HCT116 (cell line): ENCODE measurements at regions not wholly inside any gene's neighbourhood (a gene's known extent, or its start where the extent isn't known, plus 50 kb on each side); places are given as distances from the start of the nearest gene placed in this dataset.

Experiments
- ATAC-seq: fragments of 200-7000 bp; cut with Tn5 transposase; 2 replicates; pipeline ENCODE4 v1.9.1; 2020; ENCODE audit warnings: mild to moderate bottlenecking, moderate library complexity
- BruUV-seq: library from RNA; stranded (reverse); fragments of 400-500 nt; replicated peaks from 2 replicates; lab custom pipeline; 2021; lab: Mats Ljungman, UMichigan
- CTCF ChIA-PET: fragments of 300-600 bp; sonication (Branson Sonifier 250); formaldehyde crosslinking; loops from one replicate; lab custom pipeline; 2021; ENCODE audit warnings: antibody characterized with exemption; lab: Charles Lee
- POLR2A ChIA-PET: fragments of 300-600, 350-600 bp; sonication (Branson Sonifier 250); formaldehyde crosslinking; loops from one replicate; lab custom pipeline; 2021; ENCODE audit warnings: antibody characterized with exemption; lab: Charles Lee
- RAD21 ChIA-PET, 2 experiments: fragments of 300-600 bp; sonication (Branson Sonifier 250); formaldehyde crosslinking; loops; one replicate each; lab custom pipeline; 2023; ENCODE audit warnings: low total read pairs in 2 of 2; ENCODE audit not compliant: uncharacterized antibody in 2 of 2, unreplicated experiment in 2 of 2, low non-redundant PET in 1 of 2; lab: Charles Lee
- DNase-seq: peaks from one replicate; pipeline ENCODE4 v3.0.0-alpha.2; 2010; ENCODE audit warnings: low read depth, low spot score
- H2AFZ ChIP-seq: fragments of 200-600 bp; shearing (Covaris generic), sonication (generic); 2 replicates; pipeline ENCODE4 v1.6.1; 2017; ENCODE audit warnings: low read depth, mixed run types, mixed read lengths, antibody characterized with exemption, low read length; ENCODE audit not compliant: poor library complexity, severe bottlenecking
- H3K27ac ChIP-seq: 2 replicates; pipeline ENCODE4 v1.5.1; 2012; ENCODE audit warnings: low read depth, low read length
- H3K27me3 ChIP-seq: fragments of 200-600 bp; sonication (generic); 2 replicates; pipeline ENCODE4 v1.6.1; 2016; ENCODE audit warnings: mixed run types, low read length, mixed read lengths; ENCODE audit not compliant: insufficient read depth
- H3K36me3 ChIP-seq, 2 experiments: fragments of 200-500 bp in 1 of 2; fragments of 200-600 bp in 1 of 2; sonication (Bioruptor generic) in 1 of 2; sonication (generic) in 1 of 2; 2 replicates each; pipeline versions ENCODE4 v1.5.1 to v1.6.1; 2014 to 2016; ENCODE audit warnings: low read length in 2 of 2, inconsistent platforms in 1 of 2, mixed read lengths in 1 of 2, mixed run types in 1 of 2; ENCODE audit not compliant: insufficient read depth in 2 of 2, control insufficient read depth in 1 of 2
- H3K4me1 ChIP-seq, 2 experiments: fragments of 200-600 bp in 1 of 2; sonication (generic) in 1 of 2; 2 replicates each; pipeline versions ENCODE4 v1.5.1 to v1.6.1; 2012 to 2017; ENCODE audit warnings: low read length in 2 of 2, inconsistent platforms in 1 of 2, mild to moderate bottlenecking in 1 of 2, mixed read lengths in 1 of 2, mixed run types in 1 of 2, moderate library complexity in 1 of 2; ENCODE audit not compliant: insufficient read depth in 2 of 2, control insufficient read depth in 1 of 2
- H3K4me2 ChIP-seq: fragments of 200-600 bp; sonication (generic); 2 replicates; pipeline ENCODE4 v1.6.1; 2017; ENCODE audit warnings: mixed run types, low read length, mixed read lengths
- H3K4me3 ChIP-seq, 2 experiments: fragments of 200-600 bp in 1 of 2; sonication (generic) in 1 of 2; replicated peaks in 1 of 2; 2 replicates each; pipeline ENCODE4 v1.5.1; 2011 to 2016; ENCODE audit warnings: low read length in 2 of 2, control low read depth in 1 of 2, low read depth in 1 of 2, mild to moderate bottlenecking in 1 of 2, mixed read lengths in 1 of 2, mixed run types in 1 of 2
- H3K79me2 ChIP-seq: fragments of 200-600 bp; sonication (generic); 2 replicates; pipeline ENCODE4 v1.6.1; 2017; ENCODE audit warnings: mild to moderate bottlenecking, mixed run types, low read length, moderate library complexity, mixed read lengths; ENCODE audit not compliant: insufficient read depth
- H3K9ac ChIP-seq: fragments of 200-600 bp; sonication (generic); 2 replicates; pipeline ENCODE4 v1.6.1; 2016; ENCODE audit warnings: low read length, mixed read lengths
- H3K9me2 ChIP-seq: fragments of 200-600 bp; sonication (generic), shearing (Covaris generic); 2 replicates; pipeline ENCODE4 v1.6.1; 2017; ENCODE audit warnings: mixed run types, mild to moderate bottlenecking, moderate library complexity; ENCODE audit not compliant: insufficient read depth
- H3K9me3 ChIP-seq, 2 experiments: fragments of 200-500 bp in 1 of 2; fragments of 200-600 bp in 1 of 2; sonication (Bioruptor generic) in 1 of 2; sonication (generic) in 1 of 2; 2 replicates each; pipeline ENCODE4 v1.6.1; 2014 to 2017; ENCODE audit warnings: low read length in 2 of 2, mixed read lengths in 2 of 2, inconsistent platforms in 1 of 2, low read depth in 1 of 2, mild to moderate bottlenecking in 1 of 2, mixed run types in 1 of 2, moderate library complexity in 1 of 2; ENCODE audit not compliant: control insufficient read depth in 1 of 2, insufficient read depth in 1 of 2
- H4K20me1 ChIP-seq: fragments of 200-600 bp; sonication (generic), shearing (Covaris generic); 2 replicates; pipeline ENCODE4 v1.6.1; 2017; ENCODE audit warnings: mixed run types, mild to moderate bottlenecking, moderate library complexity; ENCODE audit not compliant: insufficient read depth
- EZH2 ChIP-seq: fragments of 200-600 bp; sonication (generic); IDR thresholded peaks from 2 replicates; pipeline ENCODE4 v1.6.1; 2017; ENCODE audit warnings: antibody characterized with exemption, mixed run types
- JUND ChIP-seq: IDR thresholded peaks from 2 replicates; pipeline ENCODE4 v1.6.1; 2012
- MAX ChIP-seq: IDR thresholded peaks from 2 replicates; pipeline ENCODE4 v1.6.1; 2012
- POLR2A ChIP-seq: IDR thresholded peaks from 2 replicates; pipeline ENCODE4 v1.7.0; 2011; ENCODE audit warnings: borderline replicate concordance; ENCODE audit not compliant: insufficient read depth, insufficient read length; ENCODE audit errors: extremely low read depth
- REST ChIP-seq: IDR thresholded peaks from 2 replicates; pipeline ENCODE4 v1.6.1; 2012; ENCODE audit warnings: low read depth
- SRF ChIP-seq: IDR thresholded peaks from 2 replicates; pipeline ENCODE4 v1.6.1; 2012; ENCODE audit warnings: low read depth
- intact Hi-C: fragments of 100-400 bp; cut with micrococcal nuclease; formaldehyde crosslinking; loops from 2 replicates; pipeline ENCODE4 v1.10.0; 2022

- Histone ChIP-seq H3K9me3 (no peaks in the 10 kb centered on the region), H2AFZ (no peak overlapping the region), H3K27ac (no peak overlapping the region), H3K79me2 (no peaks in the 10 kb centered on the region), H3K36me3 (no peaks in the 10 kb centered on the region), H3K27me3 (no peaks in the 10 kb centered on the region), H3K4me1 (no peaks in the 10 kb centered on the region), H3K9me2 (no peaks in the 10 kb centered on the region), H4K20me1 (no peaks in the 10 kb centered on the region), H3K4me2 (no peak overlapping the region), H3K4me3 (no peak overlapping the region), H3K9ac (no peak overlapping the region)
- intact Hi-C loops, result no loop called here
- RAD21 ChIA-PET, result no interaction called here
- CTCF ChIA-PET, result no interaction called here
- ATAC-seq (no peak), DNase-seq (no peak)
- no TSS peak for BruUV-seq
- POLR2A ChIA-PET, result no interaction called here
- no peak for TF ChIP-seq JUND
- TF ChIP-seq EZH2, result no peak
- no peak for TF ChIP-seq MAX
- no peak for TF ChIP-seq POLR2A
- TF ChIP-seq REST, result no peak
These were observed 1093.0 kb upstream of the INTU start for GRCh38 chr4:126539771-126540170.

- Histone ChIP-seq H2AFZ (no peak overlapping the region), H3K4me1 (no peaks in the 10 kb centered on the region), H4K20me1 (no peaks in the 10 kb centered on the region), H3K36me3 (no peaks in the 10 kb centered on the region), H3K9me2 (no peaks in the 10 kb centered on the region), H3K27ac (no peak overlapping the region), H3K4me2 (no peak overlapping the region), H3K27me3 (no peaks in the 10 kb centered on the region), H3K79me2 (no peaks in the 10 kb centered on the region), H3K9me3 (no peaks in the 10 kb centered on the region), H3K4me3 (no peak overlapping the region), H3K9ac (no peak overlapping the region)
- DNase-seq (no peak), ATAC-seq (no peak)
- intact Hi-C loops, result no loop called here
- no peak for TF ChIP-seq POLR2A
- TF ChIP-seq SRF, result no peak
- TF ChIP-seq EZH2, result no peak
- ChIA-PET RAD21 (no interaction called here), CTCF (no interaction called here), POLR2A (no interaction called here)
- no TSS peak for BruUV-seq
These were observed 1090.9 kb upstream of the INTU start for GRCh38 chr4:126541820-126542219.
